Vagina (tissue), 2 donors: ENCODE measurements at regions not wholly inside any gene's neighbourhood (a gene's known extent, or its start where the extent isn't known, plus 50 kb on each side); places are given as distances from the start of the nearest gene placed in this dataset.
A peak's percentile ranks its signal among the peaks of the same experiment; 100 is the strongest.

Experiments used
- DNase-seq, 2 donors: peaks; one replicate each; pipeline ENCODE4 v3.0.0-alpha.2; 2017; ENCODE audit errors: extremely low spot score in 2 of 2
- H3K27ac ChIP-seq: fragments of 200-600 bp; sonication (generic); one replicate; pipeline ENCODE4 v1.5.1; 2019
- H3K27me3 ChIP-seq: fragments of 200-600 bp; sonication (generic); one replicate; pipeline ENCODE4 v1.5.1; 2019
- H3K36me3 ChIP-seq, 2 donors: fragments of 200-600 bp; sonication (generic); one replicate each; pipeline ENCODE4 v1.5.1; 2017 to 2019
- H3K4me1 ChIP-seq: fragments of 200-600 bp; sonication (generic); one replicate; pipeline ENCODE4 v1.5.1; 2019
- H3K4me3 ChIP-seq, 2 donors: fragments of 200-600 bp; sonication (generic); 1 replicate in 1 of 2; 2 replicates in 1 of 2; pipeline ENCODE4 v1.5.1; 2016 to 2019
- H3K9me3 ChIP-seq: fragments of 200-600 bp; sonication (generic); one replicate; pipeline ENCODE4 v1.5.1; 2019
- POLR2A ChIP-seq, 2 donors: fragments of 450-650 bp; IDR thresholded peaks; one replicate each; pipeline ENCODE4 v1.6.1; 2017; ENCODE audit warnings: antibody characterized with exemption in 2 of 2, mild to moderate bottlenecking in 2 of 2, moderate library complexity in 2 of 2
- POLR2AphosphoS5 ChIP-seq, 2 donors: sonication (generic); formaldehyde crosslinking; IDR thresholded peaks; one replicate each; pipeline ENCODE4 v1.9.0; 2017; ENCODE audit warnings: antibody characterized with exemption in 2 of 2, mild to moderate bottlenecking in 2 of 2, low read depth in 1 of 2; ENCODE audit not compliant: insufficient read depth in 1 of 2
- intact Hi-C: fragments of 100-400 bp; cut with DNase I; formaldehyde crosslinking; loops from one replicate; pipeline ENCODE4 v1.15.1; 2023
- TF ChIP-seq, protein P1 (sequence below), 3 experiments: fragments of 450-650 bp in 2 of 3; fragments of 200-600 bp in 1 of 3; sonication (generic) in 1 of 3; IDR thresholded peaks; one replicate each; pipeline ENCODE4 v1.5.1; 2017 to 2019; ENCODE audit warnings: antibody characterized with exemption in 3 of 3, mild to moderate bottlenecking in 2 of 3, moderate library complexity in 2 of 3

DNA sequence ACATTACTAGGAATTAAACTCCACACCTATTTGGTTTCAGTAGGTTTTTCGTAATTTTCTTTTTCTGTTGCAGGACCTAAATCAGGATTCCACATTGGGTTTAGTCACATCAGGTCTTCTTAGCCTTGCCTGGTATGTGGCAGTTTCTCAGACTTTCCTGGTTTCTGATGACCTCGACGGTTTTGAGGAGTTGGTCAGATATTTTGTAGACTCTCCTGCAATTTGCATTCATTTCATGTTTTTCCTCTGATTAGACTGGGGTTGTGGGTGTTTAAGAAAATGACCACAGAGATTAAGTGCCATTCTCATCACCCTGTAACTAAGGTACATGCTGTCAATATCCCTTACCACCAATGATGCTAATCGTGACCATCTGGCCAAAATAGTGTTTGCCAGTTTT, 97.3 kb upstream of the ST6GAL2 start:
- Histone ChIP-seq H3K4me1 (no peaks in the 10 kb centered on the region), H3K36me3 (no peaks in the 10 kb centered on the region), H3K27me3 (no peaks in the 10 kb centered on the region), H3K27ac (no peak overlapping the region), H3K4me3 (no peak overlapping the region), H3K9me3 (no peaks in the 10 kb centered on the region)
- intact Hi-C loops: no loop called here
- TF ChIP-seq, protein P1, sequence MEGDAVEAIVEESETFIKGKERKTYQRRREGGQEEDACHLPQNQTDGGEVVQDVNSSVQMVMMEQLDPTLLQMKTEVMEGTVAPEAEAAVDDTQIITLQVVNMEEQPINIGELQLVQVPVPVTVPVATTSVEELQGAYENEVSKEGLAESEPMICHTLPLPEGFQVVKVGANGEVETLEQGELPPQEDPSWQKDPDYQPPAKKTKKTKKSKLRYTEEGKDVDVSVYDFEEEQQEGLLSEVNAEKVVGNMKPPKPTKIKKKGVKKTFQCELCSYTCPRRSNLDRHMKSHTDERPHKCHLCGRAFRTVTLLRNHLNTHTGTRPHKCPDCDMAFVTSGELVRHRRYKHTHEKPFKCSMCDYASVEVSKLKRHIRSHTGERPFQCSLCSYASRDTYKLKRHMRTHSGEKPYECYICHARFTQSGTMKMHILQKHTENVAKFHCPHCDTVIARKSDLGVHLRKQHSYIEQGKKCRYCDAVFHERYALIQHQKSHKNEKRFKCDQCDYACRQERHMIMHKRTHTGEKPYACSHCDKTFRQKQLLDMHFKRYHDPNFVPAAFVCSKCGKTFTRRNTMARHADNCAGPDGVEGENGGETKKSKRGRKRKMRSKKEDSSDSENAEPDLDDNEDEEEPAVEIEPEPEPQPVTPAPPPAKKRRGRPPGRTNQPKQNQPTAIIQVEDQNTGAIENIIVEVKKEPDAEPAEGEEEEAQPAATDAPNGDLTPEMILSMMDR (IDR thresholded peaks at IDR 0.05): no peak
- TF ChIP-seq POLR2AphosphoS5 (IDR thresholded peaks at IDR 0.05; ENCODE audit: insufficient read depth in 1 of 2, low read depth in 1 of 2) (no peak), POLR2A (IDR thresholded peaks at IDR 0.05) (no peak)
- DNase-seq: no peak

DNA sequence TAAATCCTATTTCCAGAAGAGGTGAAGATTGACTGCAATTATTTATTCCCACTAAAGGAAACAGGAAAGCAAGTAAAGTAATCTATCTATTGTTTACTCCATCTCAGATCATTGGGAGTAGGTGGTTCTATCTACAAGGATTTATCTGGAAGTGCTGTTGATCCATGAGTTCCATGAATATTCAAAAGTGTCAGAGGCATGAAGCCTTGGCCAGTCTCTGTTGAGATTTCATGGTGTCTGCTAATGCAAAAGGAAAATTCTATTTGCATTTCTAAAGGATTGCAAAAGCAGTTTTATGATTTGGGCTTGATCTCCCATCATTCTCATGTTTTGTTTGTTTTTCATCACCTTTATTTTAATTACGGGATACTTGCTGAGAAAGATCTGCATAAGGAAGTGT, 102.4 kb upstream of the ST6GAL2 start:
- no peaks in the 10 kb centered on the region for H3K36me3 ChIP-seq
- H3K27ac ChIP-seq: no peak overlapping the region
- no peaks in the 10 kb centered on the region for H3K9me3 ChIP-seq
- H3K4me3 ChIP-seq: no peak overlapping the region
- TF ChIP-seq POLR2A (IDR thresholded peaks at IDR 0.05) (no peak), POLR2AphosphoS5 (IDR thresholded peaks at IDR 0.05; ENCODE audit: insufficient read depth in 1 of 2, low read depth in 1 of 2) (no peak)
- no peak for DNase-seq
- H3K27me3 ChIP-seq: no peaks in the 10 kb centered on the region
- intact Hi-C loops: no loop called here
- H3K4me1 ChIP-seq: no peaks in the 10 kb centered on the region

DNA sequence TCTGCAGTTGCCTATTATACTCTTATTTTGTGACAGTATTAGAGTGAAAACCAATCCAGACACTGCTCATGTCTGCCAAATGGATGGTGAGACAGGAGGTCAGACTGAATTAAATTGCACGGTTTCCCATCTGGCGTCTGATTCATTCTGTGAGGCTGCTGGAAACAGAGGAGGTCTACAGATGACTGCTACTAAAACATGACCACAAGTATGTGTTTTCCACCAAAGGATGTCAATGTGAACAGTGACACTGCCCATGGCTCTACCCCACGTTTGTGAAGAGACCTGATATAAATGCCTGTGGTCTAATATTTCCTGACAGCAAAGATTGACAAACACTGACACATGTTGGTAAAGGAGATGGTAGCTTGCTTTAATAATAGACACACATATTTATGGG, 104.3 kb upstream of the ST6GAL2 start:
- Histone ChIP-seq H3K36me3 (no peaks in the 10 kb centered on the region), H3K9me3 (no peaks in the 10 kb centered on the region), H3K27ac (no peak overlapping the region), H3K27me3 (no peaks in the 10 kb centered on the region), H3K4me3 (no peak overlapping the region), H3K4me1 (no peaks in the 10 kb centered on the region)
- DNase-seq: peak; percentile 14 to 42
- TF ChIP-seq POLR2AphosphoS5 (IDR thresholded peaks at IDR 0.05; ENCODE audit: insufficient read depth in 1 of 2, low read depth in 1 of 2) (no peak), POLR2A (IDR thresholded peaks at IDR 0.05) (no peak)
- TF ChIP-seq, protein P1 (IDR thresholded peaks at IDR 0.05): no peak
- intact Hi-C loops: no loop called here

DNA sequence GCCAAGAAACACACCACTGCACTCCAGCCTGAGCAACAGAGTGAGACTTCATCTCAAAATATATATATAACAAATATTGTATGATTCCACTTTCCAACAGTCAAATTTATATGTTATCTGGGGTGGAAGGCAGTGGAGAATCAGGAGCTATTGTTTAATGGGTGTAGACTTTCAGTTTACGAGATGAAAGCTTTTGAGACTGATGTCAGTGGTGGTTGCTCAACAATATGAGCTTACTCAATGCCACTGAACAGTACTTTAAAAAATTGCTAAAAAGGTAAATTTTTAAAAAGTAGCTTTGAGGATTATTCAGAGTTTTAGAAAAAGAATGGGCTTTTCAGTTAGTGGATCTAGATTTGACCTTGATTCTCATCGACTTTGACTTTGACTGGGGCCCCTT, 105.9 kb upstream of the ST6GAL2 start:
- intact Hi-C loops: no loop called here
- Histone ChIP-seq H3K36me3 (no peaks in the 10 kb centered on the region), H3K9me3 (no peaks in the 10 kb centered on the region), H3K4me1 (no peaks in the 10 kb centered on the region), H3K27me3 (no peaks in the 10 kb centered on the region), H3K4me3 (no peak overlapping the region), H3K27ac (no peak overlapping the region)
- peak in 1 of 2 donors; percentile 16 for DNase-seq
- TF ChIP-seq, protein P1 (IDR thresholded peaks at IDR 0.05): no peak
- TF ChIP-seq POLR2A (IDR thresholded peaks at IDR 0.05) (no peak), POLR2AphosphoS5 (IDR thresholded peaks at IDR 0.05; ENCODE audit: insufficient read depth in 1 of 2, low read depth in 1 of 2) (no peak)

DNA sequence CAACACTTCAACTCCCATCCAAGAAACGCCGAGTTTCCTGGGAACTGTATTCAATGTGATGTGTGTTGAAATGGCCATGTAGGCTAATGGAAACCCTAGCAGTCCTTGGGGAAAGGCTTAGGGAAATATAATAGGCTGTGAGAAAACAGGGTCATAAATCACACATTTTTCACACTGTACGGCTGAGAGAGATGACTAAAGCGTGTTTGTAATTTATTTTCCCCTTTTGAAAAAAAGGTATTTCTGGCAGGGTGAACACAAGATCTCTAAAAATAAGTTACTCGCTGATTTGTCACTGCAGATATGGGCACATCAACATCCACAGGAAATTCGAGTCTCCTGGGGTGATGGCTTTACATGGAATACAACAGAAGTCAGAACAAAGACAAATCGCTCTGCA, 109.6 kb upstream of the ST6GAL2 start:
- DNase-seq: no peak
- no peaks in the 10 kb centered on the region for H3K27me3 ChIP-seq
- no peak overlapping the region for H3K27ac ChIP-seq
- H3K4me1 ChIP-seq: no peaks in the 10 kb centered on the region
- H3K9me3 ChIP-seq: no peaks in the 10 kb centered on the region
- intact Hi-C loops: no loop called here
- no peak overlapping the region for H3K4me3 ChIP-seq
- no peaks in the 10 kb centered on the region for H3K36me3 ChIP-seq
- TF ChIP-seq, protein P1 (IDR thresholded peaks at IDR 0.05): no peak
- TF ChIP-seq POLR2A (IDR thresholded peaks at IDR 0.05) (no peak), POLR2AphosphoS5 (IDR thresholded peaks at IDR 0.05; ENCODE audit: insufficient read depth in 1 of 2, low read depth in 1 of 2) (no peak)
